A549 (cell line): ENCODE measurements at regions not wholly inside any gene's neighbourhood (a gene's known extent, or its start where the extent isn't known, plus 50 kb on each side); places are given as distances from the start of the nearest gene placed in this dataset.

Experiments
- ATAC-seq, 2 experiments: fragments of 200-7000 bp in 1 of 2; fragments of >200 bp in 1 of 2; cut with Nextera tagmentation in 1 of 2; cut with Tn5 transposase in 1 of 2; 3 replicates each; pipeline versions ENCODE4 v1.8.0 to v1.9.1; 2018 to 2020; ENCODE audit warnings: mild to moderate bottlenecking in 1 of 2, moderate library complexity in 1 of 2
- CTCF ChIA-PET: fragments of 300-600 bp; sonication (Branson Sonifier 250); formaldehyde crosslinking; extraction: SDS; loops from one replicate; lab custom pipeline; 2021; ENCODE audit warnings: antibody characterized with exemption, inconsistent platforms; lab: Yijun Ruan, JAX
- POLR2A ChIA-PET: fragments of 350-600 bp; formaldehyde crosslinking; extraction: SDS; loops from one replicate; lab custom pipeline; 2021; ENCODE audit warnings: antibody characterized with exemption, inconsistent platforms; lab: Yijun Ruan, JAX
- DNase-seq, 2 experiments: peaks; one replicate each; pipeline versions ENCODE4 v3.0.0 to v3.0.0-alpha.2; 2011 to 2016; ENCODE audit warnings: low read depth in 1 of 2, low spot score in 1 of 2
- FAIRE-seq: peaks from 2 replicates; lab custom pipeline; 2011; peaks lifted over from hg19 to GRCh38; lab: Jason Lieb, UNC
- H3K27ac ChIP-seq, 2 experiments: fragments of >200 bp; sonication (Bioruptor Twin); formaldehyde crosslinking; 3 replicates each; pipeline ENCODE4 v1.5.1; 2016 to 2017
- H3K4me1 ChIP-seq: fragments of >200 bp; sonication (Bioruptor Twin); formaldehyde crosslinking; 3 replicates; pipeline ENCODE4 v1.6.1; 2016
- H3K4me2 ChIP-seq: fragments of >200 bp; sonication (Bioruptor Twin); formaldehyde crosslinking; 3 replicates; pipeline ENCODE4 v1.6.1; 2016
- H3K4me3 ChIP-seq: fragments of >200 bp; sonication (Bioruptor Twin); formaldehyde crosslinking; 3 replicates; pipeline ENCODE4 v1.5.1; 2016
- H3K9me3 ChIP-seq: fragments of >200 bp; sonication (Bioruptor Twin); formaldehyde crosslinking; 3 replicates; pipeline ENCODE4 v1.6.1; 2016
- BHLHE40 ChIP-seq: IDR thresholded peaks from 2 replicates; pipeline ENCODE4 v1.6.1; 2012; ENCODE audit warnings: low read depth, low read length, inconsistent platforms
- CBX2 ChIP-seq: fragments of 200-600 bp; sonication (generic); IDR thresholded peaks from 2 replicates; pipeline ENCODE4 v1.6.1; 2016; ENCODE audit warnings: low read depth, mild to moderate bottlenecking, borderline replicate concordance
- CTCF ChIP-seq: fragments of >200 bp; sonication (Bioruptor Twin); formaldehyde crosslinking; IDR thresholded peaks from 3 replicates; pipeline ENCODE4 v1.5.1; 2016
- E2F6 ChIP-seq: IDR thresholded peaks from 2 replicates; pipeline ENCODE4 v1.6.1; 2012; ENCODE audit warnings: low read depth, borderline replicate concordance
- EHF ChIP-seq: fragments of 250-450 bp; sonication (Bioruptor Pico); IDR thresholded peaks from 2 replicates; pipeline ENCODE4 v1.5.0; 2020; ENCODE audit warnings: mild to moderate bottlenecking
- EHMT2 ChIP-seq: fragments of 200-600 bp; sonication (generic); IDR thresholded peaks from 2 replicates; pipeline ENCODE4 v1.6.1; 2016; ENCODE audit warnings: antibody characterized with exemption, low read depth, mild to moderate bottlenecking, moderate library complexity
- GATA3 ChIP-seq: IDR thresholded peaks from 2 replicates; pipeline ENCODE4 v1.6.1; 2012; ENCODE audit warnings: borderline replicate concordance
- HDAC2 ChIP-seq: fragments of 200-600 bp; sonication (generic); IDR thresholded peaks from 2 replicates; pipeline ENCODE4 v1.6.1; 2016
- HEYL ChIP-seq: fragments of 250-450 bp; sonication (Bioruptor Pico); IDR thresholded peaks from 2 replicates; pipeline ENCODE4 v1.8.0; 2021; ENCODE audit warnings: mild to moderate bottlenecking, moderate library complexity
- HMGXB4 ChIP-seq: fragments of 250-450 bp; sonication (Bioruptor Pico); IDR thresholded peaks from 2 replicates; pipeline ENCODE4 v1.5.0; 2021; ENCODE audit warnings: mild to moderate bottlenecking, moderate library complexity, borderline replicate concordance
- HOXB13 ChIP-seq: fragments of 250-450 bp; sonication (Bioruptor Pico); IDR thresholded peaks from 2 replicates; pipeline ENCODE4 v1.5.0; 2020; ENCODE audit warnings: low read depth, mild to moderate bottlenecking, moderate library complexity
- KDM5A ChIP-seq: fragments of 200-600 bp; sonication (generic); IDR thresholded peaks from 2 replicates; pipeline ENCODE4 v1.6.1; 2016; ENCODE audit warnings: antibody characterized with exemption, mild to moderate bottlenecking
- MAX ChIP-seq: IDR thresholded peaks from 2 replicates; pipeline ENCODE4 v1.6.1; 2012
- MYC ChIP-seq: IDR thresholded peaks from 2 replicates; pipeline ENCODE4 v1.6.1; 2012; ENCODE audit warnings: mild to moderate bottlenecking, inconsistent platforms, low read length, improper control_type of control experiment, borderline replicate concordance
- NPAS2 ChIP-seq: fragments of 250-450 bp; sonication (Bioruptor Pico); IDR thresholded peaks from 2 replicates; pipeline ENCODE4 v1.8.0; 2022; ENCODE audit warnings: mild to moderate bottlenecking, moderate library complexity, borderline replicate concordance
- NR3C1 ChIP-seq: fragments of >200 bp; sonication (Bioruptor Twin); formaldehyde crosslinking; IDR thresholded peaks from 3 replicates; pipeline ENCODE4 v1.6.1; 2017
- POLR2A ChIP-seq: IDR thresholded peaks from 2 replicates; pipeline ENCODE4 v1.6.1; 2012; ENCODE audit warnings: mild to moderate bottlenecking, low read length
- RCOR1 ChIP-seq: fragments of 150-350 bp; IDR thresholded peaks from 2 replicates; pipeline ENCODE4 v1.6.1; 2014; ENCODE audit warnings: antibody characterized with exemption, low read length, low read depth
- RFX5 ChIP-seq: fragments of 450-650 bp; IDR thresholded peaks from 2 replicates; pipeline ENCODE4 v1.7.1; 2014; ENCODE audit warnings: antibody characterized with exemption, mild to moderate bottlenecking, moderate library complexity
- RNF2 ChIP-seq: fragments of 200-600 bp; sonication (generic); IDR thresholded peaks from 2 replicates; pipeline ENCODE4 v1.6.1; 2016; ENCODE audit warnings: low read depth, mild to moderate bottlenecking, antibody characterized with exemption, moderate library complexity, borderline replicate concordance
- SMC3 ChIP-seq: fragments of >200 bp; sonication (Bioruptor Twin); formaldehyde crosslinking; IDR thresholded peaks from 3 replicates; pipeline ENCODE4 v1.6.1; 2018; ENCODE audit warnings: inconsistent platforms
- SREBF2 ChIP-seq: fragments of 450-650 bp; IDR thresholded peaks from 2 replicates; pipeline ENCODE4 v1.6.1; 2014; ENCODE audit warnings: mild to moderate bottlenecking, moderate library complexity
- TFCP2L1 ChIP-seq: fragments of 250-450 bp; sonication (Bioruptor Pico); IDR thresholded peaks from 2 replicates; pipeline ENCODE4 v1.5.0; 2021; ENCODE audit warnings: mild to moderate bottlenecking
- ZC3H11A ChIP-seq: fragments of 450-650 bp; IDR thresholded peaks from 2 replicates; pipeline ENCODE4 v1.6.1; 2014; ENCODE audit warnings: antibody characterized with exemption, mild to moderate bottlenecking
- WGBS: methylation state at CpG from one replicate; pipeline ENCODE4 v1.1.6; 2017; ENCODE audit errors: missing lambda C conversion rate; 5-methylcytosine and 5-hydroxymethylcytosine counted together

- TF ChIP-seq CTCF (no peak), RNF2 (no peak), RCOR1 (no peak), RFX5 (no peak)
Observed at GRCh38 chr3:139098391-139098790, 53.7 kb upstream of the PRR23C start (continued).

- 55% methylated on average over 4 of the region's 5 CpGs for WGBS
- no peak for TF ChIP-seq HMGXB4 (CRISPR knock-in tag)
- no peak for TF ChIP-seq NR3C1
- TF ChIP-seq GATA3, result no peak
- no peak for TF ChIP-seq CBX2
- no peak for TF ChIP-seq E2F6
- TF ChIP-seq KDM5A, result no peak
- TF ChIP-seq HOXB13 (CRISPR knock-in tag), result no peak
- no peak for TF ChIP-seq EHF (CRISPR knock-in tag)
- no peak for TF ChIP-seq MYC
- TF ChIP-seq SREBF2, result no peak
- no peak for TF ChIP-seq POLR2A
- TF ChIP-seq EHMT2, result no peak
- TF ChIP-seq HEYL (CRISPR knock-in tag), result no peak
- TF ChIP-seq NPAS2 (CRISPR knock-in tag), result no peak
- no peak for TF ChIP-seq ZC3H11A
- TF ChIP-seq MAX, result no peak
- TF ChIP-seq HDAC2, result no peak
- TF ChIP-seq TFCP2L1, result no peak
- TF ChIP-seq BHLHE40, result no peak
- TF ChIP-seq SMC3, result no peak
- H3K9me3 ChIP-seq, result no peaks in the 10 kb centered on the region
- FAIRE-seq, result no peak
- H3K4me3 ChIP-seq, result no peak overlapping the region
- CTCF ChIA-PET, result interaction anchor here (0.7 to 5.9 kb wide), 3 partner anchors 11 to 230 kb away, joined by 3 to 27 read pairs (median 3); no protein-coding TSS in a partner anchor
- no peak overlapping the region for H3K4me2 ChIP-seq
- POLR2A ChIA-PET, result no interaction called here
- no peak for ATAC-seq
- H3K27ac ChIP-seq, result no peak overlapping the region
- DNase-seq, result no peak
- no peaks in the 10 kb centered on the region for H3K4me1 ChIP-seq
Observed at GRCh38 chr3:139099968-139100817, 55.5 kb upstream of the PRR23C start.
